Loucy (cell line): ENCODE measurements at regions not wholly inside any gene's neighbourhood (a gene's known extent, or its start where the extent isn't known, plus 50 kb on each side); places are given as distances from the start of the nearest gene placed in this dataset.

Source experiments
- H2AFZ ChIP-seq: fragments of 200-600 bp; sonication (generic); 2 replicates; pipeline ENCODE4 v1.6.0; 2016; ENCODE audit warnings: antibody characterized with exemption, mild to moderate bottlenecking, low read length, moderate library complexity
- H3F3A ChIP-seq: fragments of 200-600 bp; 2 replicates; pipeline ENCODE4 v1.6.0; 2016; ENCODE audit warnings: antibody characterized with exemption, low read depth, mild to moderate bottlenecking
- H3K27me3 ChIP-seq: fragments of 200-600 bp; sonication (generic); 2 replicates; pipeline ENCODE4 v1.6.1; 2014; ENCODE audit warnings: low read length, mild to moderate bottlenecking; ENCODE audit not compliant: insufficient read depth, poor library complexity, severe bottlenecking
- H3K36me3 ChIP-seq: fragments of 200-600 bp; sonication (generic); 2 replicates; pipeline ENCODE4 v1.6.1; 2016; ENCODE audit warnings: low read length; ENCODE audit not compliant: insufficient read depth
- H3K4me1 ChIP-seq: fragments of 200-600 bp; sonication (generic); 2 replicates; pipeline ENCODE4 v1.5.1; 2014; ENCODE audit warnings: low read length, mild to moderate bottlenecking; ENCODE audit not compliant: insufficient read depth, poor library complexity, severe bottlenecking
- H3K4me2 ChIP-seq: fragments of 200-600 bp; sonication (generic); 2 replicates; pipeline ENCODE4 v1.6.0; 2014; ENCODE audit warnings: antibody characterized with exemption, low read length, low read depth, mild to moderate bottlenecking; ENCODE audit not compliant: poor library complexity, severe bottlenecking
- H3K4me3 ChIP-seq: fragments of 200-600 bp; sonication (generic); 2 replicates; pipeline ENCODE4 v1.5.1; 2014; ENCODE audit warnings: low read length, mild to moderate bottlenecking, mixed read lengths; ENCODE audit not compliant: poor library complexity, severe bottlenecking
- H3K79me2 ChIP-seq: fragments of 200-600 bp; sonication (generic); 2 replicates; pipeline ENCODE4 v1.6.1; 2014; ENCODE audit warnings: low read length; ENCODE audit not compliant: insufficient read depth
- H3K9ac ChIP-seq: fragments of 200-600 bp; sonication (generic); 2 replicates; pipeline ENCODE4 v1.6.0; 2014; ENCODE audit warnings: mild to moderate bottlenecking, low read depth, low read length, moderate library complexity; ENCODE audit not compliant: poor library complexity, severe bottlenecking
- H3K9me2 ChIP-seq: fragments of 200-600 bp; sonication (generic); replicated peaks from 2 replicates; pipeline ENCODE4 v1.6.1; 2016; ENCODE audit warnings: low read depth, low read length, mixed read lengths
- H3K9me3 ChIP-seq: fragments of 200-600 bp; sonication (generic); 2 replicates; pipeline ENCODE4 v1.6.1; 2014; ENCODE audit warnings: mild to moderate bottlenecking, antibody characterized with exemption, low read length, low read depth; ENCODE audit not compliant: insufficient read depth
- H4K20me1 ChIP-seq: fragments of 200-600 bp; sonication (generic); 2 replicates; pipeline ENCODE4 v1.6.0; 2014; ENCODE audit warnings: antibody characterized with exemption, low read length, mild to moderate bottlenecking; ENCODE audit not compliant: insufficient read depth, poor library complexity, severe bottlenecking
- EZH2phosphoT487 ChIP-seq: fragments of 200-600 bp; IDR thresholded peaks from 2 replicates; pipeline ENCODE4 v1.6.1; 2018; ENCODE audit warnings: antibody characterized with exemption, mild to moderate bottlenecking, moderate library complexity, borderline replicate concordance
- TF ChIP-seq, protein P1 (sequence below): fragments of 200-600 bp; sonication (generic); conservative IDR thresholded peaks from 2 replicates; pipeline ENCODE4 v1.5.1; 2014; ENCODE audit warnings: mild to moderate bottlenecking, antibody characterized with exemption, low read length

DNA sequence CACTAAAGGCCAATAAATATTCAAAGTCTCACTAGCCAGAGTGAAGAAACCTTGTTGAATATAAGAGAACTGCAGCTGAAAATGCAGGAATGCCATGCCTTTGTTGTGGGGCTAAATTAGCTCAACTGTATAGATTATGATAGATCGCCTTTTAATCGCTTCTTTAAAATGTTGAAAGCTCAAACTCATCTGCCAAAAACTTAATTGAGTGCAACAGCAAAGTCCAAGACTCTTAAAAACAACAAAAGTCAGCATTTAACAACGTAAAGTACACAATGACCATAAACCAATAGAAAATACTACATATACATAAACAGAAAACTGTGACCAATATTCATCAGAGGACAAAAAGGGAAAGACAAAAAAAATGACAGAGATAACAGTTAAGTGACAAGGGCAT is 585.0 kb upstream of the CDH6 start:
- TF ChIP-seq EZH2phosphoT487, result no peak
- TF ChIP-seq, protein P1, sequence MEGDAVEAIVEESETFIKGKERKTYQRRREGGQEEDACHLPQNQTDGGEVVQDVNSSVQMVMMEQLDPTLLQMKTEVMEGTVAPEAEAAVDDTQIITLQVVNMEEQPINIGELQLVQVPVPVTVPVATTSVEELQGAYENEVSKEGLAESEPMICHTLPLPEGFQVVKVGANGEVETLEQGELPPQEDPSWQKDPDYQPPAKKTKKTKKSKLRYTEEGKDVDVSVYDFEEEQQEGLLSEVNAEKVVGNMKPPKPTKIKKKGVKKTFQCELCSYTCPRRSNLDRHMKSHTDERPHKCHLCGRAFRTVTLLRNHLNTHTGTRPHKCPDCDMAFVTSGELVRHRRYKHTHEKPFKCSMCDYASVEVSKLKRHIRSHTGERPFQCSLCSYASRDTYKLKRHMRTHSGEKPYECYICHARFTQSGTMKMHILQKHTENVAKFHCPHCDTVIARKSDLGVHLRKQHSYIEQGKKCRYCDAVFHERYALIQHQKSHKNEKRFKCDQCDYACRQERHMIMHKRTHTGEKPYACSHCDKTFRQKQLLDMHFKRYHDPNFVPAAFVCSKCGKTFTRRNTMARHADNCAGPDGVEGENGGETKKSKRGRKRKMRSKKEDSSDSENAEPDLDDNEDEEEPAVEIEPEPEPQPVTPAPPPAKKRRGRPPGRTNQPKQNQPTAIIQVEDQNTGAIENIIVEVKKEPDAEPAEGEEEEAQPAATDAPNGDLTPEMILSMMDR, result no peak
- no peaks in the 10 kb centered on the region for H3K79me2 ChIP-seq
- no peak overlapping the region for H3K4me2 ChIP-seq
- H3K4me3 ChIP-seq, result no peak overlapping the region
- H3K27me3 ChIP-seq, result no peaks in the 10 kb centered on the region
- H3K9me2 ChIP-seq, result no peaks in the 10 kb centered on the region
- no peak overlapping the region for H3K9ac ChIP-seq
- no peaks in the 10 kb centered on the region for H3K4me1 ChIP-seq
- no peaks in the 10 kb centered on the region for H3F3A ChIP-seq
- H2AFZ ChIP-seq, result no peak overlapping the region
- no peaks in the 10 kb centered on the region for H4K20me1 ChIP-seq
- no peaks in the 10 kb centered on the region for H3K36me3 ChIP-seq
- no peaks in the 10 kb centered on the region for H3K9me3 ChIP-seq

DNA sequence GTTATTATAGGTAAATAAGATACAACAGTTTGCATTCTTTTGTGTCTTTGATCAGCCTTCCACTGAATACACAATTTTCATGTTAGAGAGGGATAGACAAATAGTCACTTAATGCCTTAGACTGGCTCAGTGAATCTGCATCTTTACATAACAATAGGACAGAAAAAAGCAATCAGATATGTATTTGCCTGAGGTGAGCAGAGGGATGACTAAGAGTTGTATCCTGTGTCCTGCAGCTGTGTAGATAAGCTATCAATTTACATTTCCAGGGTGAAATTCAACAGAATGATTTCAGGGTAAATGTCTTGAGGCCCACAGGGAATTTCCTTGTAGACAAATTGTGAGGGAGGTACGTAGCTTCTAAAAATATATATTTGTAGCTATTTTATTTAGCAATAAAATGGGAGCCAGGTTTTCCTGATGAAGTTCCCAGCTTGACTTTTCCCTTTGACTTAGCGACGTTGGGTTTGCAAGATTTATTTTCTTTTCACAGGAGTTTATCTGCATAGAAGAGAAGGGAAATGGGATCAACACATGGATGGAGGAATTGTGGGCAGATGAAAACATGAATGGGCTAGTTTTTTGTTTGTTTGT is 586.1 kb upstream of the CDH6 start:
- H3K79me2 ChIP-seq, result no peaks in the 10 kb centered on the region
- H3K36me3 ChIP-seq, result no peaks in the 10 kb centered on the region
- H3K9ac ChIP-seq, result no peak overlapping the region
- H3K9me3 ChIP-seq, result no peaks in the 10 kb centered on the region
- H3K4me2 ChIP-seq, result no peak overlapping the region
- H4K20me1 ChIP-seq, result no peaks in the 10 kb centered on the region
- no peaks in the 10 kb centered on the region for H3K9me2 ChIP-seq
- TF ChIP-seq, protein P1, result no peak
- TF ChIP-seq EZH2phosphoT487, result no peak
- no peaks in the 10 kb centered on the region for H3K27me3 ChIP-seq
- no peak overlapping the region for H2AFZ ChIP-seq
- no peak overlapping the region for H3K4me3 ChIP-seq
- no peaks in the 10 kb centered on the region for H3K4me1 ChIP-seq
- no peaks in the 10 kb centered on the region for H3F3A ChIP-seq

DNA sequence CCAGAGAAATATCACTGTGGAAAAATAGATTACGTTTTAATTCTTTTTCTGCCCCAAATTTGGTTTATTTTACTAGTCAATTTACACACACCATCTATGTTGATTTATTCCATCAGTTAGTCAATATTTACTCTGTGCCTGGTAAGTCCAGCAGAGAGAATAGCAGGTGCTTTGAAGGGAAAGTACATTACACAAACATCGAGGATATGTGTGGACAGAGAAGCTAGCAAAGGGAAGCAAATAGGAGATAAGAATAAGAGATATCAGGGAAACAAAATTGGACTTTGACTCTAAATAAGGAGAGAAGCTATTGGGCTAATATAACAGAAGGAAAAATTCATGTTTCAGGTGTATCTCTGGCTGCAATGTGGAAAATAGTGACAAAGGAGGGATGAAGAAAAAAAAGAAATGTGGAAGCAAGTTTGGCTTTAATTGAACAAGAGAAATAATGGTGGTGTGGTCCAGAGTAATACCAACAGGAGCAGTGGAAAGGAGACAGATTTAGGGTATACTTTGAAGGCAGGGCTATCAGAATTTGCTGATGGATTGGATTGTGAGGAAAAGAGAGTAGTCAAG is 587.7 kb upstream of the CDH6 start:
- no peaks in the 10 kb centered on the region for H3K27me3 ChIP-seq
- H3K36me3 ChIP-seq, result no peaks in the 10 kb centered on the region
- no peaks in the 10 kb centered on the region for H4K20me1 ChIP-seq
- no peaks in the 10 kb centered on the region for H3K9me3 ChIP-seq
- no peak overlapping the region for H3K4me3 ChIP-seq
- no peak overlapping the region for H3K4me2 ChIP-seq
- H3F3A ChIP-seq, result no peaks in the 10 kb centered on the region
- H3K79me2 ChIP-seq, result no peaks in the 10 kb centered on the region
- no peaks in the 10 kb centered on the region for H3K9me2 ChIP-seq
- no peaks in the 10 kb centered on the region for H3K4me1 ChIP-seq
- no peak overlapping the region for H2AFZ ChIP-seq
- H3K9ac ChIP-seq, result no peak overlapping the region
- no peak for TF ChIP-seq EZH2phosphoT487
- TF ChIP-seq, protein P1, result no peak
